Dendritic cell treated with granulocyte-macrophage colony-stimulating factor and Interleukin-4, amounts not matched to agents 40 ng/mL and 50 ng/mL, for 4 days (primary cell): ENCODE measurements at regions not wholly inside any gene's neighbourhood (a gene's known extent, or its start where the extent isn't known, plus 50 kb on each side); places are given as distances from the start of the nearest gene placed in this dataset.

Source experiments
- H3K27ac Mint-ChIP-seq: one replicate; pipeline ENCODE4 v1.8.0; 2022; ENCODE audit warnings: mild to moderate bottlenecking, mixed read lengths
- H3K27me3 Mint-ChIP-seq: one replicate; pipeline ENCODE4 v1.8.0; 2022; ENCODE audit warnings: mild to moderate bottlenecking, mixed read lengths
- H3K36me3 Mint-ChIP-seq: one replicate; pipeline ENCODE4 v1.8.0; 2022; ENCODE audit warnings: low read depth, mixed read lengths
- H3K4me1 Mint-ChIP-seq: one replicate; pipeline ENCODE4 v1.8.0; 2022; ENCODE audit warnings: low read depth, mixed read lengths
- H3K4me3 Mint-ChIP-seq: one replicate; pipeline ENCODE4 v1.8.0; 2022; ENCODE audit warnings: mild to moderate bottlenecking, moderate library complexity, mixed read lengths
- H3K9me3 Mint-ChIP-seq: one replicate; pipeline ENCODE4 v1.8.0; 2022; ENCODE audit warnings: mixed read lengths
- intact Hi-C: fragments of 100-400 bp; cut with micrococcal nuclease; formaldehyde crosslinking; loops from one replicate; pipeline ENCODE4 v1.15.0; 2022

GRCh38 chr1:69413129-69413528, 154.6 kb upstream of the LRRC7 start:
- no peaks in the 10 kb centered on the region for H3K27me3 Mint-ChIP-seq
- no peak overlapping the region for H3K4me3 Mint-ChIP-seq
- H3K27ac Mint-ChIP-seq: no peak overlapping the region
- H3K9me3 Mint-ChIP-seq: peaks cover 21% of the 10 kb centered on the region
- H3K4me1 Mint-ChIP-seq: no peaks in the 10 kb centered on the region
- H3K36me3 Mint-ChIP-seq: no peaks in the 10 kb centered on the region
- intact Hi-C loops: no loop called here

- Mint-ChIP-seq H3K9me3 (peaks cover 14% of the 10 kb centered on the region), H3K4me1 (no peaks in the 10 kb centered on the region), H3K27ac (no peak overlapping the region), H3K4me3 (no peak overlapping the region), H3K27me3 (no peaks in the 10 kb centered on the region), H3K36me3 (no peaks in the 10 kb centered on the region)
- intact Hi-C loops: no loop called here
Observed at GRCh38 chr1:69414574-69414973, 153.1 kb upstream of the LRRC7 start.

- Mint-ChIP-seq H3K36me3 (no peaks in the 10 kb centered on the region), H3K27me3 (no peaks in the 10 kb centered on the region), H3K4me3 (no peak overlapping the region), H3K9me3 (peaks cover 13% of the 10 kb centered on the region), H3K4me1 (no peaks in the 10 kb centered on the region), H3K27ac (no peak overlapping the region)
- intact Hi-C loops: no loop called here
Observed at GRCh38 chr1:69421286-69421685, 146.4 kb upstream of the LRRC7 start.

GRCh38 chr1:69425871-69426270, 141.9 kb upstream of the LRRC7 start:
- Mint-ChIP-seq H3K4me3 (no peak overlapping the region), H3K27me3 (no peaks in the 10 kb centered on the region), H3K36me3 (no peaks in the 10 kb centered on the region), H3K27ac (no peak overlapping the region), H3K9me3 (no peaks in the 10 kb centered on the region), H3K4me1 (no peaks in the 10 kb centered on the region)
- intact Hi-C loops: no loop called here

GRCh38 chr1:69426401-69426800, 141.3 kb upstream of the LRRC7 start:
- Mint-ChIP-seq H3K27me3 (no peaks in the 10 kb centered on the region), H3K36me3 (no peaks in the 10 kb centered on the region), H3K27ac (no peak overlapping the region), H3K9me3 (no peaks in the 10 kb centered on the region), H3K4me3 (no peak overlapping the region), H3K4me1 (no peaks in the 10 kb centered on the region)
- intact Hi-C loops: no loop called here

GRCh38 chr1:69433073-69433472, 134.6 kb upstream of the LRRC7 start:
- Mint-ChIP-seq H3K36me3 (no peaks in the 10 kb centered on the region), H3K4me3 (no peak overlapping the region)

GRCh38 chr1:69436151-69436550, 131.6 kb upstream of the LRRC7 start:
- no peaks in the 10 kb centered on the region for H3K27me3 Mint-ChIP-seq
- no peaks in the 10 kb centered on the region for H3K36me3 Mint-ChIP-seq
- H3K4me3 Mint-ChIP-seq: no peak overlapping the region
- intact Hi-C loops: no loop called here
- H3K4me1 Mint-ChIP-seq: peaks cover 12% of the 10 kb centered on the region
- no peaks in the 10 kb centered on the region for H3K9me3 Mint-ChIP-seq
- H3K27ac Mint-ChIP-seq: no peak overlapping the region

More at GRCh38 chr1:69433073-69433472, 134.6 kb upstream of the LRRC7 start:
- Mint-ChIP-seq H3K4me1 (peaks cover 12% of the 10 kb centered on the region), H3K9me3 (no peaks in the 10 kb centered on the region), H3K27me3 (no peaks in the 10 kb centered on the region), H3K27ac (no peak overlapping the region)
- intact Hi-C loops: no loop called here

GRCh38 chr1:69438056-69438795, 129.5 kb upstream of the LRRC7 start:
- Mint-ChIP-seq H3K27me3 (no peaks in the 10 kb centered on the region), H3K27ac (no peak overlapping the region), H3K36me3 (no peaks in the 10 kb centered on the region), H3K9me3 (no peaks in the 10 kb centered on the region), H3K4me1 (no peaks in the 10 kb centered on the region), H3K4me3 (no peak overlapping the region)
- intact Hi-C loops: no loop called here

GRCh38 chr1:69441496-69441895, 126.2 kb upstream of the LRRC7 start:
- Mint-ChIP-seq H3K27ac (no peak overlapping the region), H3K9me3 (peaks cover 22% of the 10 kb centered on the region), H3K4me3 (no peak overlapping the region), H3K27me3 (no peaks in the 10 kb centered on the region), H3K4me1 (no peaks in the 10 kb centered on the region), H3K36me3 (no peaks in the 10 kb centered on the region)
- intact Hi-C loops: no loop called here

GRCh38 chr1:69451196-69451595, 116.5 kb upstream of the LRRC7 start:
- Mint-ChIP-seq H3K9me3 (peaks cover 23% of the 10 kb centered on the region), H3K27ac (no peak overlapping the region), H3K4me1 (no peaks in the 10 kb centered on the region), H3K27me3 (no peaks in the 10 kb centered on the region), H3K36me3 (no peaks in the 10 kb centered on the region), H3K4me3 (no peak overlapping the region)
- intact Hi-C loops: no loop called here

GRCh38 chr1:69455718-69456117, 112.0 kb upstream of the LRRC7 start:
- intact Hi-C loops: no loop called here
- H3K27me3 Mint-ChIP-seq: no peaks in the 10 kb centered on the region
- H3K36me3 Mint-ChIP-seq: no peaks in the 10 kb centered on the region
- H3K27ac Mint-ChIP-seq: no peak overlapping the region
- no peak overlapping the region for H3K4me3 Mint-ChIP-seq
- no peaks in the 10 kb centered on the region for H3K4me1 Mint-ChIP-seq
- H3K9me3 Mint-ChIP-seq: peaks cover 23% of the 10 kb centered on the region

GRCh38 chr1:69459244-69459643, 108.5 kb upstream of the LRRC7 start:
- Mint-ChIP-seq H3K4me1 (no peaks in the 10 kb centered on the region), H3K27ac (no peak overlapping the region), H3K27me3 (no peaks in the 10 kb centered on the region), H3K4me3 (no peak overlapping the region), H3K36me3 (no peaks in the 10 kb centered on the region), H3K9me3 (peaks cover 16% of the 10 kb centered on the region)
- intact Hi-C loops: no loop called here

GRCh38 chr1:69475021-69475420, 92.7 kb upstream of the LRRC7 start:
- intact Hi-C loops: no loop called here

GRCh38 chr1:69479734-69480133, 88.0 kb upstream of the LRRC7 start:
- peaks cover 17% of the 10 kb centered on the region for H3K9me3 Mint-ChIP-seq
- intact Hi-C loops: no loop called here
- H3K4me3 Mint-ChIP-seq: no peak overlapping the region
- H3K4me1 Mint-ChIP-seq: no peaks in the 10 kb centered on the region
- no peaks in the 10 kb centered on the region for H3K36me3 Mint-ChIP-seq
- no peak overlapping the region for H3K27ac Mint-ChIP-seq
- H3K27me3 Mint-ChIP-seq: no peaks in the 10 kb centered on the region

More at GRCh38 chr1:69475021-69475420, 92.7 kb upstream of the LRRC7 start:
- Mint-ChIP-seq H3K9me3 (peaks cover 20% of the 10 kb centered on the region), H3K27me3 (no peaks in the 10 kb centered on the region), H3K4me3 (no peak overlapping the region), H3K27ac (no peak overlapping the region), H3K4me1 (no peaks in the 10 kb centered on the region), H3K36me3 (no peaks in the 10 kb centered on the region)

GRCh38 chr1:69483246-69483645, 84.5 kb upstream of the LRRC7 start:
- no peak overlapping the region for H3K4me3 Mint-ChIP-seq
- no peak overlapping the region for H3K27ac Mint-ChIP-seq
- H3K27me3 Mint-ChIP-seq: no peaks in the 10 kb centered on the region
- peaks cover 5% of the 10 kb centered on the region for H3K9me3 Mint-ChIP-seq
- H3K36me3 Mint-ChIP-seq: no peaks in the 10 kb centered on the region
- H3K4me1 Mint-ChIP-seq: no peaks in the 10 kb centered on the region
- intact Hi-C loops: no loop called here
